ENCODE measurements at regions not wholly inside any gene's neighbourhood (a gene's known extent, or its start where the extent isn't known, plus 50 kb on each side); places are given as distances from the start of the nearest gene placed in this dataset.

DNA sequence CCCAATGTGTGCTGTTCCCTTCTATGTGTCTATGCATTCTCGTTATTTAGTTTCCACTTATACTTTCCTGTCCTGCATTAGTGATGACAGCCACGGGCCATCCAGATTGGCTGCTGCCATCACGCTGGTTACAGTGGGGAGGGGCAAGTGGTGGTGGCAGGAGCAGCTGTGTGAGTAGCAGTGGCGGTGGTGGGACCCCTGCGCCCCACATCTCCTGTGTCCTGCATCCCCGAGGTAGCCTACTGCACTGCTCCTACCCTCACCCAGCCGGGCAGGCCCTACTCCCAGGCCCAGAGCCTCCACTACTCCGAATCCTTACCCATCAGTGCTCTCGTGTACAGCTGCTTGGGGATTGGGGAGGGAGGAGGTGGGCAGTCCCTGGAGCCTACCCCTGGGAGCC is 798.7 kb upstream of the AGA start:
- TF ChIP-seq POLR2A (IDR thresholded peaks at IDR 0.05) (no peak), CTCF (IDR thresholded peaks at IDR 0.05) (no peak)
